NCI-H128 (cell line): ENCODE measurements at regions not wholly inside any gene's neighbourhood (a gene's known extent, or its start where the extent isn't known, plus 50 kb on each side); places are given as distances from the start of the nearest gene placed in this dataset.

Experiments used
- DNase-seq: peaks from one replicate; lab custom pipeline; 2025; ENCODE audit not compliant: unreplicated experiment; lab: John Stamatoyannopoulos, UW

DNA sequence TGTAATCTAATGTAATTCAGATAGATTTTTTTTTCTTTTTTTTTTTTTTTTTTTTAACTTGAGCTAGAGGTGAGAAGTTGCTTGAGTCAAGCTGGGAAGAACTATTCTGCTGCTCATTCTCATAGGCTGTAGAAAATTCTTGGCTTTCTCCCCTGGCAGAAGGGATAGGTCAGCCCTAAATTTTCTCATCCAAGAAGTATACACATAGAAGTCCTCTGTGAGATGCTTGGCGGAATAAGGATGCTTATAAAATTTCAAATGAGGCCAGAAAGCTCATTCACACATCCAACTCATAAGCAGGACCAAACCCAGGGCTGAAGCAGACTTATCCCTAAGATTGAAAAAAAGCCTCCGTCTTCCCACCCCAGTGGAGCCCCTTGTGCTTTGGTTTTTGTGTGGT is 572.5 kb downstream of the SQOR start:
- no peak for DNase-seq

GRCh38 chr15:46213551-46213950 is 578.7 kb downstream of the SQOR start:
- no peak for DNase-seq

DNA sequence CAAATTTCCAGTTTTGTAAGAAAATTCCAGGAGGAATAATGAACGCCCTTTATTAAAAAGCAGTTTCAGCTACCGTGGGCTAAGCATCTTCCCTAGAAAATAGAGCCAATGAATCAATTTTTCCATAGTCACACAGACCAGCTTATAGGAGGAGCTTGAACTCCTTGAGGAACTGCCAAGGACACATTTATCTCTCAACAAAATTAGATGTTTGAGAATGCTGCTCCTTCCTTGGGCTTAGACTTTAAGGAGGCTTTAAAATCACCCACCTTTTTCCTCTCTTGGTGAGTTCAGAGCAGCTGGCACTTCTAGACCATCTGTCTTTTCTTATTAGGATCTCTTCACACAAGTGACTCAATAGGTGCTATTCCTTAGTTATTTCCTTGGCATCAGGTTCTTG is 588.0 kb downstream of the SQOR start:
- DNase-seq, result no peak

- DNase-seq, result no peak
These were observed 594.4 kb downstream of the SQOR start for GRCh38 chr15:46229263-46229662.

DNA sequence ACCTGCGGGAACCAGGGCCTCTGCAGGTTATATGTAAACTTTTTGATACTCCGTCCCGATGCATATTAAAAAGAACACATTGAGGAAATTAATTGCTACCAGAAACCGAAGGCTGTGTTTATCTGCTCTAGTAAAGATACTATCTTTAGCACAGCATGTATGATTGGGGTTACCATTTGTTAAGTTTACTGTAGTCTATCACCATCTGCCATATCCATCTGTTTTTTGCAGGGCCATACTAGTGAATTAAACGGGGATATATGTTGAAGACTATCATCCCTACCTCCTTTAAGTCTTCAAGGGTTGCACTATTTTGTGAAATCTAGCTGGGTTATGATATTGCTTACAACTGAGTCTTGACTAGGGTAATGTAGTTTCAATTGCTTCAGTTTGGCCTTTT is 597.0 kb downstream of the SQOR start:
- no peak for DNase-seq

DNA sequence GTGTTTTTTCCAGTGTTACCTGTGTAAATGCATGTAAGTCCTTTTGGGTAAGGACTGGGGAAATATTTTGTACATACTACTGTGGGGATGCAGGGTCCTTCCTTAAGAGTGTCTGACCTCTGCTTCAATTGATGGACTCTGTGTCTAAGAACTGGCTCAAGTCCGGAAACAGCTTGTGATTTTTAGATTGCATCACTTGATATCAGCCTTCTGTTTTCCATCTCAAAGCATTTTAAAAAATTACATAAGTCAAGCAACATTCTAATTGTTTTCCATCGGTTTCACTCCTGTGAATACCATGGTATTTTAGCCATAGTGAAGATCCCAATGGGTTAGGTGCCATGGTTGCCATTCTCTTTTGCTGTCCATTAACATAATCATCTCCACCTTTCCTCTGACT is 597.6 kb downstream of the SQOR start:
- no peak for DNase-seq

DNA sequence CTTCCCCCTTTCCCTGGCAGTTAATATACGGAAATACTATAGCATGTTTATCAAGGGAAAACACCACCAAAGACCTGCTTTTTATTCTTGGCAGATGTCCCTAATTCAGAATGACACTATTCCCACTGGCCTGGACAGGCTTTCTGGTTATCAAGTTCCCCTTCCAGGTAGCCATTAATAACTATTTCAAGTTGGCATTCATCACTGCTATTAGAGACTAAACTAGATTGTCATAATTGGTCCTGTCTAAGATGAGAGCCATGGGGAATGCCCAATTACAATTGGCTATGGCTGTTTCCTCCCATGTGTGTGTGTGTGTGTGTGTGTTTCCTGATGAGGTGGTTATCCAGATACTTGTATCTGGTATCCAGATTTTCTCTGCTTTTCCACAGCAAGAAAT is 608.1 kb downstream of the SQOR start:
- no peak for DNase-seq

DNA sequence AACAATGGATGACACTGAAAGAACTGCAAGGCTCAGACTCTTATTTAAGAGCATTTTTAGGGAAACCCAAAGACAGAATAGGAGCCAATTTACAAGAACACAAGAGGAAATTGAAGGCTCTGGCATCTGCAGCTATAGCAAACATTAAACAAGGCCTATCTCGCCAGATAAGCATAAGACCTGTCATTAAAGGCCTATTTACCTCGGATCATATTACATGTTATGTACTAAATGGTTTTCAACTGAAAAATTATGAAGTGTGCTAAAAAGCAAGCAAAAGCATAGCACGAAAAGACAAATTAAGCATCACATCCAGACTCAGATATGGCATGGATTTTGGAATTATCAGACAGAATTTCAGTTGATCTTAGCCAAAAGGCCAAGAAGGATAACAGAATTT is 617.1 kb downstream of the SQOR start:
- peak; percentile 3 for DNase-seq

DNA sequence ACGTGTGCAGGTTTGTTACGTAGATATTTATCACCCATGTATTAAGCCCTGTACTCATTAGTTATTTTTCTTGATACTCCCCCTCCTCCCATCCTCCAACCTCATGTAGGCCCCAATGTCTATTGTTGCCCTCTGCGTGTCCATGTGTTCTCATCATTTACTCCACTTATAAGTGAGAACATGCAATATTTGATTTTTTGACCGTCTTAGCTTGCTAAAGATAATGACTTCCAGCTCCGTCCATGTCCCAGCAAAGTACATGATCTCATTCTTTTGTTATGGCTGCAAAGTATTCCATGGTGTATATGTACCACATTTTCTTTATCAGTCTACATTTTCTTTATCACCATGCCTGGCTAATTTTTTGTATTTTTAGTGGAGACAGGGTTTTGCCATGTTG is 623.2 kb downstream of the SQOR start:
- DNase-seq, result no peak

GRCh38 chr15:46260937-46261336 is 626.1 kb downstream of the SQOR start:
- DNase-seq, result no peak

DNA sequence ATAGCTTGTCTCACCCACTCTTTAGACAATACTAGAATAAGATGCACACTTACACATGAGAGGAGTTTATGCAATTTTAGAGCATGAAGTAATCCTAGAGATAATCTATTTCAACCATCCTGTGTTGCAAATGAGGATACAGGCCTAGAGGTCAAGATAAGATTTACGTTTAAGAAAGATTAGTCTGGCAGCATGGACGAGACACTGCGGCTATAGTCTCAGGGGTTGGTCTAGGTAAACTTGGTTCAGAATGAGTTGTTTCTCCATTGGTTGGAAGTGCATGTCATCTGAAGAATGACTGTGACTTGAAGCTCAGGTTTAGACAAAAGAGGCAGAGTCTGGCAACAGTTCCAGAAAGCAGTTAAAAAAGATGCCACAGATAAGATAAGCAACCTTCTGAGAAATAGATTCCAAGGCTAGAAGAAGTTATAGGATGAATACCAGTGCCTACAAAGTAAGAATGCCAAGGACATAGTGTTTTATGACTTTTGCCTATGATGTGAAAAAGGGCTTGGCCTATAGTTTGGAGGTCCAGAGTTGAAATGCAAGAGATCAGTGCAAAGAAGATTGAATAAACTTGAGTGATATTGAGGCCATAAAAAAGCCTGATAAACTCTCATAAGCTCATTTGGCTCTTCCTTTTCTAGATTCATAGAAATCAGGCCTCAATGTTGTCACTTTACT is 631.0 kb downstream of the SQOR start:
- DNase-seq, result no peak

GRCh38 chr15:46266661-46267060 is 631.8 kb downstream of the SQOR start:
- no peak for DNase-seq

- no peak for DNase-seq
These were observed 635.8 kb downstream of the SQOR start for GRCh38 chr15:46270481-46271147.

DNA sequence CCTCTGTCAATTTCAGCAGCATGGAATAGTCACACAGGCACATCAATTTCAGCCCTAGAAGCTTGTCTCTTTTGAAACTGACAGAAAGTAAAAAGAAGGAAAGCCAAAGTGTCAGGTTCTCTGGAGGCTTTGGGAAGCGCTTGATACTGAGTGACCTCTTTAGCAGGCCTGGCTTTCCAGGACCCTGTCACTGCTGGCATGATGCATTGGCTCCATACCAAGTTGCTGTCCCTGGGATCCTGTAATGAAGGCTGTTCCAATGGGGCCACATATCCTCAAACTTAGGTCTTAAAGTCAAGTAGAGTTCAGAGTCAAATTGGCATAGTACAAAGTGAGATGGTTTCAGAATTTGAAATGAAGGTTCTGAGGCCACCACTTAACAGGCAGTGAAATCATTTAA is 640.9 kb downstream of the SQOR start:
- DNase-seq, result no peak

GRCh38 chr15:46277451-46277850 is 642.6 kb downstream of the SQOR start:
- DNase-seq, result no peak

- DNase-seq, result peak; percentile 61
These were observed 643.2 kb downstream of the SQOR start for GRCh38 chr15:46278062-46278461.

DNA sequence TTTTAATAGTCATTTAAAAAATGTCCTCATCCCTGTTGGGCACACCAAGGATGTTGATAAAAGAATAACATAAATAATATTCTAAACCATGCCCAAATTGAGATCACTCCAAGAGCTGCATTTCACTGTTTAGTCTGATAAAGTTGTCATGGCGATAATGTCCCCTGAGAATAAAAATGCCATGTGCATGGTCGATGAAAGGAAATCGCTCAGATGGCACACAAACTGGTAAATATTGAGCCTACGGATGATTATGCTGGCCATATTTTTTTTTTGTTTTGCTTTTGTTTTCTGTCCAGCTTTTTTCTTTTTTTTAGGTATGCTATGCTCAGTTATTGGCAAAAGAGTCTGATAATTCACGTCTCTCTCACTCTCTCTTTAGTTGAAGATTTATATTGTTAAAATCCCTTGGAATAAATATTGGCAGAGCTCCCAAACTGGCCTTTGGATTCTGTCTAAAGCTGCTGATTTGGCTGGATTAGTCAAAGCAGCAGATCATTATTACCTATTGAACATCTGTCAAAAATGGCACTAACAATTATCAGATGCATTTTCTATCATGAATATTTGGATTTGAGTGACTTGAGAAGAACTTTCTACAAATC is 643.8 kb downstream of the SQOR start:
- peak; percentile 61 for DNase-seq

DNA sequence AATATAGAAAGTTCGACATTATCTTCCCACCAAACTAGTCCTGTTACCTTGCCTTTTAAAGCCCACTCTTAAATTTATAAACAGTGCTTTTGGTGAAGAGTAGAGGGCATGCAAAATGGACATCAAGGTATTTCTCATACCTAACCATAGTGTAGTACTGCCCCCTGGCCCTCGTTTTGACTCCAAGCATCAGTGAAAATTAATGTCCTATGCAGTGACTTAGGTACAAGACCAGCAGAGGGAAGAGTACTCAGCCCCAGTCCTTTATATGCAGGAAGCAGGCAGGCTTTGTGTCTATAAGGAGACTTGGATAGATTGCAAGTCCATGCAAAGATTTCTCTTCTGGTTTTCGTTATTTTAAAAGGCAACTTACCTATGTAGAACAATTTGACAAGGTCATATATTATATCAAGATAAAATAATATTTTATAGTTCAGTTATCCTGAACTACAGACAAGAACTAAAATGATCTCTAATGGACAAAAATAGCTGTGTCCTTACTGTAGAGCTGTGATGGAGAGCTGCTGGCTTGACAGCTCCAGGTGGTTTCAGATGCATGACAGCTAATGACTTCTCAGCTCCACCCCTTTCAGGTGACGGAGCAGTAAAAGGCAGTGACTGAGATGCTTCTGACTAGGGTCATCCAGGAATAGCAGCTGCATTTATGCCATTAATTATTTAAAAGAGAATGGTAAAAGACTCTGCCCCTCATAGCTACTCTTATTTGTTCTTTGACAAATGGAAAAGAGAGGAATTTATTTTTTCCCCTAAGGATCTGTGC is 646.1 kb downstream of the SQOR start:
- DNase-seq, result no peak

DNA sequence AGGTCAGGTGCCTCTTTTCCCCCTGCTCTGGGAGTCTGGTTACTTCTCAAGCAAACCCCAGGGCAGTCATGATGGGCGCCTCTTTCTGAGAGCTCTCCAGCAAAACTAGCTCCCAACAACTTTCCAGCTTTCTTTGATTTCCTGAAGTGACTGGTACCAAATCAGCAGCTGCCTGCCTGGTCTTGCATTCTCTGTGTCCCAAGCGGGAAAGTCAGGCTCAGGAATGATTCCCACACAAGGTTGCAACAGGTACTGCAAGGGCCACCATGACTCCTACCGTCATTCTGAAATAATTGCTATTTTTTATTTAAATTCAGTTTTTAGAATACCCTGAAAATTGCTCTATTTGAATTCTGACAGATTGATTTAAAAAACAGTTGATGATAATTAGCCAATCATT is 658.7 kb downstream of the SQOR start:
- no peak for DNase-seq

GRCh38 chr15:46296002-46296401 is 661.2 kb downstream of the SQOR start:
- no peak for DNase-seq

- no peak for DNase-seq
These were observed 662.0 kb downstream of the SQOR start for GRCh38 chr15:46296797-46297196.

GRCh38 chr15:46297766-46298165 is 662.9 kb downstream of the SQOR start:
- DNase-seq, result no peak
